Hepatocyte (in vitro differentiated cells): ENCODE measurements at regions not wholly inside any gene's neighbourhood (a gene's known extent, or its start where the extent isn't known, plus 50 kb on each side); places are given as distances from the start of the nearest gene placed in this dataset.
"Not testable (repeated sequence)": the region's sequence is repeated elsewhere in the genome, so short reads cannot be mapped to it uniquely, and the experiment has no call there.

Experiments
- DNase-seq: peaks from one replicate; pipeline ENCODE4 v3.0.0-alpha.2; 2016; ENCODE audit warnings: low spot score
- H2AFZ ChIP-seq: fragments of 200-600 bp; sonication (generic); 2 replicates; pipeline ENCODE4 v1.6.0; 2016; ENCODE audit warnings: antibody characterized with exemption, mild to moderate bottlenecking
- H3K27ac ChIP-seq: fragments of 200-600 bp; sonication (generic); 2 replicates; pipeline ENCODE4 v1.5.1; 2016; ENCODE audit warnings: mild to moderate bottlenecking
- H3K27me3 ChIP-seq: fragments of 200-600 bp; sonication (generic); 2 replicates; pipeline ENCODE4 v1.6.1; 2016
- H3K36me3 ChIP-seq: fragments of 200-600 bp; sonication (generic); replicated peaks from 2 replicates; pipeline ENCODE4 v1.5.1; 2016; ENCODE audit warnings: low read depth; ENCODE audit not compliant: insufficient read depth
- H3K4me1 ChIP-seq: fragments of 200-600 bp; sonication (generic); 2 replicates; pipeline ENCODE4 v1.5.1; 2016; ENCODE audit warnings: mild to moderate bottlenecking, moderate library complexity; ENCODE audit not compliant: insufficient read depth
- H3K4me2 ChIP-seq: fragments of 200-600 bp; sonication (generic); 2 replicates; pipeline ENCODE4 v1.6.0; 2016
- H3K4me3 ChIP-seq: fragments of 200-600 bp; sonication (generic); 2 replicates; pipeline ENCODE4 v1.5.1; 2016; ENCODE audit warnings: mild to moderate bottlenecking
- H3K79me2 ChIP-seq: fragments of 200-600 bp; sonication (generic); 2 replicates; pipeline ENCODE4 v1.6.0; 2017; ENCODE audit warnings: mild to moderate bottlenecking
- H3K9me2 ChIP-seq: fragments of 200-600 bp; sonication (generic); replicated peaks from 2 replicates; pipeline ENCODE4 v1.6.0; 2017; ENCODE audit warnings: mild to moderate bottlenecking; ENCODE audit not compliant: insufficient read depth
- H3K9me3 ChIP-seq: fragments of 200-600 bp; sonication (generic); 2 replicates; pipeline ENCODE4 v1.5.1; 2016; ENCODE audit warnings: low read depth, mild to moderate bottlenecking
- H4K20me1 ChIP-seq: fragments of 200-600 bp; sonication (generic); 2 replicates; pipeline ENCODE4 v1.6.0; 2016; ENCODE audit warnings: mild to moderate bottlenecking; ENCODE audit not compliant: insufficient read depth, poor library complexity, severe bottlenecking
- CTCF ChIP-seq: fragments of 200-600 bp; sonication (generic); IDR thresholded peaks from 2 replicates; pipeline ENCODE4 v1.5.1; 2016; ENCODE audit warnings: antibody characterized with exemption, mild to moderate bottlenecking; ENCODE audit not compliant: poor library complexity
- EZH2 ChIP-seq: fragments of 200-600 bp; sonication (generic); IDR thresholded peaks from 2 replicates; pipeline ENCODE4 v1.6.1; 2016; ENCODE audit warnings: antibody characterized with exemption, mild to moderate bottlenecking, borderline replicate concordance
- EZH2phosphoT487 ChIP-seq: fragments of 200-600 bp; sonication (generic); IDR thresholded peaks from one replicate; pipeline ENCODE4 v1.6.1; 2018; ENCODE audit warnings: antibody characterized with exemption, mild to moderate bottlenecking, low read depth, moderate library complexity; ENCODE audit not compliant: unreplicated experiment, severe bottlenecking
- WGBS: methylation state at CpG from one replicate; pipeline ENCODE4 v1.1.6; 2016; ENCODE audit warnings: low lambda C conversion rate; ENCODE audit errors: missing lambda C conversion rate; 5-methylcytosine and 5-hydroxymethylcytosine counted together

GRCh38 chr1:199529324-199529723 is 498.2 kb upstream of the NR5A2 start:
- no peak for TF ChIP-seq EZH2
- no peak for TF ChIP-seq CTCF
- no peak for TF ChIP-seq EZH2phosphoT487
- no peaks in the 10 kb centered on the region for H3K36me3 ChIP-seq
- DNase-seq = no peak
- no peak overlapping the region for H2AFZ ChIP-seq
- H3K9me2 ChIP-seq = no peaks in the 10 kb centered on the region
- no peaks in the 10 kb centered on the region for H4K20me1 ChIP-seq
- no peaks in the 10 kb centered on the region for H3K27me3 ChIP-seq
- no peaks in the 10 kb centered on the region for H3K4me1 ChIP-seq
- 100% methylated on average over 1 of the region's 1 CpG for WGBS
- H3K79me2 ChIP-seq = no peaks in the 10 kb centered on the region
- H3K4me3 ChIP-seq = no peak overlapping the region
- H3K27ac ChIP-seq = no peak overlapping the region
- no peak overlapping the region for H3K4me2 ChIP-seq
- H3K9me3 ChIP-seq = no peaks in the 10 kb centered on the region

DNA sequence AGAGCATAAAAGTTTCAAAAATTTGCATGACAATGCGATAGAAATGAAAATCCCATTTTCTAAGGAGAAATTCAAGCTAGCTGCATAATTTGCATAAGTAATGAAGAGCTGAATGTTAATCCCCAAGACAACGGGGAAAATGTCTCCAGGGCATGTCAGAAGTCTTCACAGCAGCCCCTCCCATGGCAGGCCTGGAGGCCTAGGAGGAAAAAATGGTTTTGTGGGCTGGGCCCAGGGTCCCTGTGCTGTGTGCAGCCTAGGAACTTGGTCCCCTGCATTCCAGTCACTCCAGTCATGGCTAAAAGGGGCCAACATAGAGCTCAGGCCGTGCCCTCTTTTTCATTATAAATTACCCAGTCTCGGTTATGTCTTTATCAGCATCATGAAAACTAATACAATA is 494.1 kb upstream of the NR5A2 start:
- not testable (repeated sequence) for H3K79me2 ChIP-seq, H3K36me3 ChIP-seq, H3K9me3 ChIP-seq, H3K9me2 ChIP-seq, H3K4me2 ChIP-seq, H4K20me1 ChIP-seq, DNase-seq, H3K27me3 ChIP-seq, H2AFZ ChIP-seq, H3K27ac ChIP-seq, H3K4me1 ChIP-seq, H3K4me3 ChIP-seq
- WGBS = 78% methylated on average over 4 of the region's 4 CpGs

- WGBS = 60% methylated on average over 1 of the region's 1 CpG
- no peak overlapping the region for H3K27ac ChIP-seq
Measured at GRCh38 chr1:199545780-199546179, 481.7 kb upstream of the NR5A2 start.

GRCh38 chr1:199546323-199546722 is 481.2 kb upstream of the NR5A2 start:
- no peak for DNase-seq
- 93% methylated on average over 2 of the region's 2 CpGs for WGBS
- Histone ChIP-seq H3K9me2 (no peaks in the 10 kb centered on the region), H3K4me2 (no peak overlapping the region), H3K4me3 (no peak overlapping the region), H4K20me1 (no peaks in the 10 kb centered on the region), H3K79me2 (no peaks in the 10 kb centered on the region), H3K4me1 (no peaks in the 10 kb centered on the region), H3K27ac (no peak overlapping the region), H3K9me3 (no peaks in the 10 kb centered on the region), H3K36me3 (no peaks in the 10 kb centered on the region), H3K27me3 (no peaks in the 10 kb centered on the region), H2AFZ (no peak overlapping the region)
- TF ChIP-seq EZH2 (no peak), CTCF (no peak), EZH2phosphoT487 (no peak)

More at GRCh38 chr1:199545780-199546179, 481.7 kb upstream of the NR5A2 start:
- H3K9me3 ChIP-seq = no peaks in the 10 kb centered on the region
- no peaks in the 10 kb centered on the region for H3K4me1 ChIP-seq
- H3K27me3 ChIP-seq = no peaks in the 10 kb centered on the region
- no peaks in the 10 kb centered on the region for H3K9me2 ChIP-seq
- H2AFZ ChIP-seq = no peak overlapping the region
- H4K20me1 ChIP-seq = no peaks in the 10 kb centered on the region
- H3K36me3 ChIP-seq = no peaks in the 10 kb centered on the region
- no peak overlapping the region for H3K4me3 ChIP-seq
- TF ChIP-seq EZH2phosphoT487 (no peak), EZH2 (no peak), CTCF (peak; percentile 16)
- no peak overlapping the region for H3K4me2 ChIP-seq
- H3K79me2 ChIP-seq = no peaks in the 10 kb centered on the region
- peak; percentile 25 for DNase-seq
